H1 (cell line): ENCODE measurements at regions not wholly inside any gene's neighbourhood (a gene's known extent, or its start where the extent isn't known, plus 50 kb on each side); places are given as distances from the start of the nearest gene placed in this dataset.

Experiments
- CHD2 ChIP-seq: IDR thresholded peaks from 2 replicates; pipeline ENCODE4 v1.6.1; 2012; ENCODE audit warnings: low read length, improper control_type of control experiment
- CHD7 ChIP-seq: fragments of 300-600 bp; sonication (generic); IDR thresholded peaks from 2 replicates; pipeline ENCODE4 v1.7.1; 2012; ENCODE audit warnings: low read length, moderate library complexity, mild to moderate bottlenecking, inconsistent platforms; ENCODE audit not compliant: insufficient replicate concordance
- EZH2 ChIP-seq: fragments of 200-600 bp; sonication (generic); IDR thresholded peaks from 2 replicates; pipeline ENCODE4 v1.7.1; 2012; ENCODE audit warnings: low read depth, mild to moderate bottlenecking, moderate library complexity, low read length, inconsistent platforms; ENCODE audit not compliant: severe bottlenecking
- FOSL1 ChIP-seq: IDR thresholded peaks from 2 replicates; pipeline ENCODE4 v1.6.1; 2011; ENCODE audit warnings: mild to moderate bottlenecking, low read depth, low read length, moderate library complexity; ENCODE audit not compliant: insufficient read depth
- HDAC2 ChIP-seq, 2 experiments: fragments of 300-600 bp in 1 of 2; sonication (generic) in 1 of 2; IDR thresholded peaks; 2 replicates each; pipeline ENCODE4 v1.6.1; 2011 to 2012; ENCODE audit warnings: low read depth in 2 of 2, low read length in 2 of 2, mild to moderate bottlenecking in 2 of 2, moderate library complexity in 2 of 2, borderline replicate concordance in 1 of 2, inconsistent platforms in 1 of 2
- MAX ChIP-seq: IDR thresholded peaks from 2 replicates; pipeline ENCODE4 v1.6.1; 2012; ENCODE audit warnings: inconsistent platforms
- NRF1 ChIP-seq: IDR thresholded peaks from 2 replicates; pipeline ENCODE4 v1.6.1; 2011; ENCODE audit warnings: mild to moderate bottlenecking, low read depth, low read length, improper control_type of control experiment
- TBP ChIP-seq: IDR thresholded peaks from 2 replicates; pipeline ENCODE4 v1.6.1; 2011; ENCODE audit warnings: low read depth, low read length, improper control_type of control experiment

GRCh38 chr12:71216725-71217579, 59.2 kb upstream of the TSPAN8 start (continued):
- TF ChIP-seq HDAC2 (IDR thresholded peaks at IDR 0.05; ENCODE audit: borderline replicate concordance in 1 of 2, low read depth in 2 of 2, low read length in 2 of 2) (0 out of 4 replicates have a peak, but pooled peaks of 1 of the 2 experiments have one; percentile 30), CHD2 (no peak), EZH2 (no peak), MAX (no peak), NRF1 (no peak), CHD7 (no peak), TBP (no peak), FOSL1 (no peak)
